ENCODE measurements at regions not wholly inside any gene's neighbourhood (a gene's known extent, or its start where the extent isn't known, plus 50 kb on each side); places are given as distances from the start of the nearest gene placed in this dataset.
A peak's percentile ranks its signal among the peaks of the same experiment; 100 is the strongest.
"Not testable (repeated sequence)": the region's sequence is repeated elsewhere in the genome, so short reads cannot be mapped to it uniquely, and the experiment has no call there.

- DNase-seq = peak; percentile 96
Observed at GRCh38 chr7:149714081-149714909, 59.1 kb downstream of the ZNF467 start.

- no peak for DNase-seq
Observed at GRCh38 chr7:149713731-149714068, 59.7 kb downstream of the ZNF467 start.

- DNase-seq = no peak
Observed at GRCh38 chr7:149713061-149713730, 60.2 kb downstream of the ZNF467 start.

- no peak for DNase-seq
Observed at GRCh38 chr7:149708026-149708425, 65.4 kb downstream of the ZNF467 start.

- DNase-seq = no peak
Observed at GRCh38 chr7:149707448-149707886, 65.9 kb downstream of the ZNF467 start.

- DNase-seq = no peak
Observed at GRCh38 chr7:149706398-149706797, 67.0 kb downstream of the ZNF467 start.

GRCh38 chr7:149704507-149704906 is 68.9 kb downstream of the ZNF467 start:
- DNase-seq = no peak

GRCh38 chr7:149703044-149703650 is 70.2 kb downstream of the ZNF467 start:
- no peak for DNase-seq

GRCh38 chr7:149701495-149702240 is 71.7 kb downstream of the ZNF467 start:
- DNase-seq = no peak

GRCh38 chr7:149697767-149698166 is 75.6 kb downstream of the ZNF467 start:
- DNase-seq = not testable (repeated sequence)

- no peak for DNase-seq
Observed at GRCh38 chr7:149696280-149696679, 77.1 kb downstream of the ZNF467 start.

GRCh38 chr7:149692557-149692982 is 80.8 kb downstream of the ZNF467 start:
- no peak for DNase-seq

GRCh38 chr7:149692056-149692455 is 81.3 kb downstream of the ZNF467 start:
- no peak for DNase-seq

- DNase-seq = no peak
Observed at GRCh38 chr7:149690688-149691446, 82.5 kb downstream of the ZNF467 start.

GRCh38 chr7:149689291-149689721 is 84.1 kb downstream of the ZNF467 start:
- DNase-seq = no peak

GRCh38 chr7:149688836-149689235 is 84.6 kb downstream of the ZNF467 start:
- DNase-seq = no peak

GRCh38 chr7:149687820-149688219 is 85.6 kb downstream of the ZNF467 start:
- DNase-seq = not testable (repeated sequence)

GRCh38 chr7:149686449-149686848 is 86.9 kb downstream of the ZNF467 start:
- no peak for DNase-seq

GRCh38 chr7:149686011-149686410 is 87.4 kb downstream of the ZNF467 start:
- DNase-seq = no peak

- no peak for DNase-seq
Observed at GRCh38 chr7:149685455-149685854, 87.9 kb downstream of the ZNF467 start.

- no peak for DNase-seq
Observed at GRCh38 chr7:149683898-149684297, 89.5 kb downstream of the ZNF467 start.

GRCh38 chr7:149683181-149683580 is 90.2 kb downstream of the ZNF467 start:
- no peak for DNase-seq

Measured in activated naive CD4-positive, alpha-beta T cell treated with anti-CD3 and anti-CD28 coated beads, Interleukin-2, amount 50 U/mL, for 16 hours (primary cell).